ENCODE measurements at regions not wholly inside any gene's neighbourhood (a gene's known extent, or its start where the extent isn't known, plus 50 kb on each side); places are given as distances from the start of the nearest gene placed in this dataset.

DNA sequence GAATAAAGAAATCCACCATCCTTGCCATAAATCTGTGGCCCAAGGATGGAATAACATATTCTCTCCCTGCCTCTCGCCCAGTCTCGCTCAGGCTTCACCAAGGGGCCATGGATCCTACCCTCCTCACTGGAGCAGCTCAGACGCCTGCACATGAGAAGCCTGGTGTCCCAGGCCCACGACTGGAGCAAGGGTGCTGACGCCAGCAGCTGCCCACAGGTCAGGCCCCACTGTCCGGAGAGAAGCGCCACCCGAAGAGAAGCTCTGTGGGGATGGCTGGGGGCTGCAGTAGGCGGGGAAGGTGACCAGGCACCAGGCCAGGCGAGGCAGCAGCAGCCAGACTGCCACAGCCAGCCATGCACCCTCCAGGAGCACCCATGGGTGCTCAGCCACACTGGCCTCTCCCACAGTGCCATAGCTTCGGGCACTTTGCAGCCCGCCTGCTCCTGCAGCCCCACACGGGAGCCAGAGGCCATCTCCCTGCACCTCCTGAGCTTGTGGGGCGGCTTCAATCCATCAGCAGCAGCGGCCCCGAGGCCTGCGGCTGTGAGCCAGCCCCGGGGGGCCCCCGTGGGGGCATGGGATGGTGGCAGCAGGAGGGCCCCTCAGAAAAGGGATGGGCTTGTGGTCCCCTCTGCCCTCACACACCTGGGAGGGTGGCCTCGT, 286.2 kb upstream of the SGK1 start:
- H3K4me3 ChIP-seq (ENCODE audit: low read depth, low read length) = no peak overlapping the region
- TF ChIP-seq, protein P1, sequence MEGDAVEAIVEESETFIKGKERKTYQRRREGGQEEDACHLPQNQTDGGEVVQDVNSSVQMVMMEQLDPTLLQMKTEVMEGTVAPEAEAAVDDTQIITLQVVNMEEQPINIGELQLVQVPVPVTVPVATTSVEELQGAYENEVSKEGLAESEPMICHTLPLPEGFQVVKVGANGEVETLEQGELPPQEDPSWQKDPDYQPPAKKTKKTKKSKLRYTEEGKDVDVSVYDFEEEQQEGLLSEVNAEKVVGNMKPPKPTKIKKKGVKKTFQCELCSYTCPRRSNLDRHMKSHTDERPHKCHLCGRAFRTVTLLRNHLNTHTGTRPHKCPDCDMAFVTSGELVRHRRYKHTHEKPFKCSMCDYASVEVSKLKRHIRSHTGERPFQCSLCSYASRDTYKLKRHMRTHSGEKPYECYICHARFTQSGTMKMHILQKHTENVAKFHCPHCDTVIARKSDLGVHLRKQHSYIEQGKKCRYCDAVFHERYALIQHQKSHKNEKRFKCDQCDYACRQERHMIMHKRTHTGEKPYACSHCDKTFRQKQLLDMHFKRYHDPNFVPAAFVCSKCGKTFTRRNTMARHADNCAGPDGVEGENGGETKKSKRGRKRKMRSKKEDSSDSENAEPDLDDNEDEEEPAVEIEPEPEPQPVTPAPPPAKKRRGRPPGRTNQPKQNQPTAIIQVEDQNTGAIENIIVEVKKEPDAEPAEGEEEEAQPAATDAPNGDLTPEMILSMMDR (IDR thresholded peaks at IDR 0.05; ENCODE audit: insufficient read depth, low read length, poor library complexity, severe bottlenecking) = no peak
- no peaks in the 10 kb centered on the region for H3K36me3 ChIP-seq (ENCODE audit: control insufficient read depth, insufficient read depth, low read length)

GRCh38 chr6:134603561-134603960, 285.6 kb upstream of the SGK1 start:
- no peak overlapping the region for H3K4me3 ChIP-seq (ENCODE audit: low read depth, low read length)
- no peaks in the 10 kb centered on the region for H3K36me3 ChIP-seq (ENCODE audit: control insufficient read depth, insufficient read depth, low read length)
- DNase-seq (ENCODE audit: low read depth) = no peak
- no peaks in the 10 kb centered on the region for H3K27me3 ChIP-seq (ENCODE audit: control insufficient read depth, insufficient read depth, low read length)
- TF ChIP-seq, protein P1 (IDR thresholded peaks at IDR 0.05; ENCODE audit: insufficient read depth, low read length, poor library complexity, severe bottlenecking) = no peak

More for the DNA sequence above, 286.2 kb upstream of the SGK1 start:
- no peaks in the 10 kb centered on the region for H3K27me3 ChIP-seq (ENCODE audit: control insufficient read depth, insufficient read depth, low read length)
- DNase-seq (ENCODE audit: low read depth) = no peak

DNA sequence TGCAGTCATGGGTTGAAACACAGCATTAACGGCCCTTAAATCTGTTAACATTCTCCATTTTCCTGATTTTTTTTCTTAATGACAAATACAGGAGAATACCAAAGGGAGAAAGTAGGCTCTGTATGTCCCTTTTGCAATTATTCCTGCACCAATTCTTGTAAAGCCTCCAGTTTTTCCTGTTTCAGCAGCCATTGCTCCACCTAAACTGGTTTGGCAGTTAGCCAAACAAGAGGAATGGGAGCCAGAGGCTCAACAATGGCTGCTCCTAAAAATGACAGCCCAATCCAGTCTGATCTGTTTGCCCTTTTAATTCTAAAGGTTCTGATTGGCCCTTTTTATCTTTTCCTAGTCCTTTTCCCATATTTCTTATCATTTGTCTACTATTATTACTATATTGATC, 284.2 kb upstream of the SGK1 start:
- Histone ChIP-seq H3K4me3 (ENCODE audit: low read depth, low read length) (no peak overlapping the region), H3K36me3 (ENCODE audit: control insufficient read depth, insufficient read depth, low read length) (no peaks in the 10 kb centered on the region), H3K27me3 (ENCODE audit: control insufficient read depth, insufficient read depth, low read length) (no peaks in the 10 kb centered on the region)
- TF ChIP-seq, protein P1 (IDR thresholded peaks at IDR 0.05; ENCODE audit: insufficient read depth, low read length, poor library complexity, severe bottlenecking) = no peak
- DNase-seq (ENCODE audit: low read depth) = no peak

GRCh38 chr6:134600671-134601070, 282.8 kb upstream of the SGK1 start:
- no peak for DNase-seq (ENCODE audit: low read depth)
- H3K27me3 ChIP-seq (ENCODE audit: control insufficient read depth, insufficient read depth, low read length) = no peaks in the 10 kb centered on the region
- H3K36me3 ChIP-seq (ENCODE audit: control insufficient read depth, insufficient read depth, low read length) = no peaks in the 10 kb centered on the region
- H3K4me3 ChIP-seq (ENCODE audit: low read depth, low read length) = no peak overlapping the region
- TF ChIP-seq, protein P1 (IDR thresholded peaks at IDR 0.05; ENCODE audit: insufficient read depth, low read length, poor library complexity, severe bottlenecking) = no peak

DNA sequence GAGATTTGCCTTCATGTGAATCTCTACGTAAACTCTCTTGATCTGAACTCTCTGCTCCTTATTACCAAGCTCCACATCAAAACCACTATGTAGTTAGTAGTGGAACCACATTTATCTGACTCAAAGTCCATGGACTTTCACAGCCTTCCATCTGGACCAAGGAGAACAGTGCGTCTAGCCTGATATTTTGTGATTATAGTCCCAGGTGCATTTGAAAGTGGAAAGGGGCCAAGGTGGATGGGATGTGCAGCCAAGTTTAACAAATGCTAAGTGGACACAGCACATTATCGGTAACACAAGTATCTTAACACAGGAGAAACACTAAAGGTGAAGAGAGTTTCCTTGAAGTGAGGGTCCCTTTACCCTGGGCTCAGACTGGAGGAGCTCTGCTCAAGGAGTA, 281.2 kb upstream of the SGK1 start:
- no peaks in the 10 kb centered on the region for H3K36me3 ChIP-seq (ENCODE audit: control insufficient read depth, insufficient read depth, low read length)
- H3K4me3 ChIP-seq (ENCODE audit: low read depth, low read length) = no peak overlapping the region
- TF ChIP-seq, protein P1 (IDR thresholded peaks at IDR 0.05; ENCODE audit: insufficient read depth, low read length, poor library complexity, severe bottlenecking) = no peak
- H3K27me3 ChIP-seq (ENCODE audit: control insufficient read depth, insufficient read depth, low read length) = no peaks in the 10 kb centered on the region
- DNase-seq (ENCODE audit: low read depth) = no peak

- Histone ChIP-seq H3K27me3 (ENCODE audit: control insufficient read depth, insufficient read depth, low read length) (no peaks in the 10 kb centered on the region), H3K36me3 (ENCODE audit: control insufficient read depth, insufficient read depth, low read length) (no peaks in the 10 kb centered on the region), H3K4me3 (ENCODE audit: low read depth, low read length) (no peak overlapping the region)
- DNase-seq (ENCODE audit: low read depth) = no peak
- TF ChIP-seq, protein P1 (IDR thresholded peaks at IDR 0.05; ENCODE audit: insufficient read depth, low read length, poor library complexity, severe bottlenecking) = no peak
These were observed 278.3 kb upstream of the SGK1 start for GRCh38 chr6:134596191-134596590.
